ENCODE measurements at regions not wholly inside any gene's neighbourhood (a gene's known extent, or its start where the extent isn't known, plus 50 kb on each side); places are given as distances from the start of the nearest gene placed in this dataset.

GRCh38 chr2:34828481-34828880 lies 1229.4 kb upstream of the FAM98A start:
- Histone ChIP-seq H3K4me1 (replicated peaks) (no peaks in the 10 kb centered on the region), H3K27ac (no peak overlapping the region), H3K27me3 (replicated peaks; ENCODE audit: insufficient read depth) (no peaks in the 10 kb centered on the region), H3K9me3 (no peaks in the 10 kb centered on the region), H3K36me3 (no peaks in the 10 kb centered on the region), H3K4me3 (no peak overlapping the region)
- TF ChIP-seq POLR2A (IDR thresholded peaks at IDR 0.05) (no peak), POLR2AphosphoS5 (IDR thresholded peaks at IDR 0.05) (no peak), CTCF (IDR thresholded peaks at IDR 0.05) (no peak)
- DNase-seq (ENCODE audit: low spot score), result no peak
- intact Hi-C loops (cut with DNase I), result no loop called here

- no peaks in the 10 kb centered on the region for H3K9me3 ChIP-seq
- 95% methylated on average over 1 of the region's 1 CpG for WGBS
- TF ChIP-seq POLR2AphosphoS5 (IDR thresholded peaks at IDR 0.05) (no peak), CTCF (IDR thresholded peaks at IDR 0.05) (no peak), POLR2A (IDR thresholded peaks at IDR 0.05) (no peak)
- DNase-seq (ENCODE audit: low spot score), result no peak
- H3K27ac ChIP-seq, result no peak overlapping the region
- intact Hi-C loops (cut with DNase I), result no loop called here
- no peaks in the 10 kb centered on the region for H3K27me3 ChIP-seq (replicated peaks; ENCODE audit: insufficient read depth)
- no peaks in the 10 kb centered on the region for H3K36me3 ChIP-seq
- H3K4me1 ChIP-seq (replicated peaks), result no peaks in the 10 kb centered on the region
- H3K4me3 ChIP-seq, result no peak overlapping the region
These were observed 1228.3 kb upstream of the FAM98A start for GRCh38 chr2:34827398-34827797.

GRCh38 chr2:34825686-34826085 lies 1226.6 kb upstream of the FAM98A start:
- H3K27ac ChIP-seq, result no peak overlapping the region
- no peaks in the 10 kb centered on the region for H3K27me3 ChIP-seq (replicated peaks; ENCODE audit: insufficient read depth)
- TF ChIP-seq CTCF (IDR thresholded peaks at IDR 0.05) (no peak), POLR2A (IDR thresholded peaks at IDR 0.05) (no peak), POLR2AphosphoS5 (IDR thresholded peaks at IDR 0.05) (no peak)
- H3K36me3 ChIP-seq, result no peaks in the 10 kb centered on the region
- 86% methylated on average over 4 of the region's 4 CpGs for WGBS
- H3K4me3 ChIP-seq, result no peak overlapping the region
- intact Hi-C loops (cut with DNase I), result no loop called here
- H3K9me3 ChIP-seq, result no peaks in the 10 kb centered on the region
- no peaks in the 10 kb centered on the region for H3K4me1 ChIP-seq (replicated peaks)
- no peak for DNase-seq (ENCODE audit: low spot score)

- intact Hi-C loops (cut with DNase I), result no loop called here
- TF ChIP-seq POLR2A (IDR thresholded peaks at IDR 0.05) (no peak), POLR2AphosphoS5 (IDR thresholded peaks at IDR 0.05) (no peak), CTCF (IDR thresholded peaks at IDR 0.05) (no peak)
- WGBS, result 80% methylated on average over 3 of the region's 3 CpGs
These were observed 1223.5 kb upstream of the FAM98A start for GRCh38 chr2:34822616-34823015.

GRCh38 chr2:34815052-34815741 lies 1216.1 kb upstream of the FAM98A start:
- H3K27ac ChIP-seq, result no peak overlapping the region
- no peak overlapping the region for H3K4me3 ChIP-seq
- H3K9me3 ChIP-seq, result no peaks in the 10 kb centered on the region
- no peaks in the 10 kb centered on the region for H3K27me3 ChIP-seq (replicated peaks; ENCODE audit: insufficient read depth)
- no peak for DNase-seq (ENCODE audit: low spot score)
- 48% methylated on average over 4 of the region's 4 CpGs for WGBS
- no peak for TF ChIP-seq POLR2AphosphoS5 (IDR thresholded peaks at IDR 0.05)
- no peak for TF ChIP-seq POLR2A (IDR thresholded peaks at IDR 0.05)
- no peak for TF ChIP-seq CTCF (IDR thresholded peaks at IDR 0.05)
- intact Hi-C loops (cut with DNase I), result no loop called here
- H3K36me3 ChIP-seq, result no peaks in the 10 kb centered on the region
- H3K4me1 ChIP-seq (replicated peaks), result no peaks in the 10 kb centered on the region

More at GRCh38 chr2:34822616-34823015, 1223.5 kb upstream of the FAM98A start:
- Histone ChIP-seq H3K4me1 (replicated peaks) (no peaks in the 10 kb centered on the region), H3K4me3 (no peak overlapping the region), H3K36me3 (no peaks in the 10 kb centered on the region), H3K27me3 (replicated peaks; ENCODE audit: insufficient read depth) (no peaks in the 10 kb centered on the region), H3K27ac (no peak overlapping the region), H3K9me3 (no peaks in the 10 kb centered on the region)
- no peak for DNase-seq (ENCODE audit: low spot score)

Measured in prostate gland (tissue), 2 donors.